ENCODE measurements at regions not wholly inside any gene's neighbourhood (a gene's known extent, or its start where the extent isn't known, plus 50 kb on each side); places are given as distances from the start of the nearest gene placed in this dataset.
"Not testable (repeated sequence)": the region's sequence is repeated elsewhere in the genome, so short reads cannot be mapped to it uniquely, and the experiment has no call there.

DNA sequence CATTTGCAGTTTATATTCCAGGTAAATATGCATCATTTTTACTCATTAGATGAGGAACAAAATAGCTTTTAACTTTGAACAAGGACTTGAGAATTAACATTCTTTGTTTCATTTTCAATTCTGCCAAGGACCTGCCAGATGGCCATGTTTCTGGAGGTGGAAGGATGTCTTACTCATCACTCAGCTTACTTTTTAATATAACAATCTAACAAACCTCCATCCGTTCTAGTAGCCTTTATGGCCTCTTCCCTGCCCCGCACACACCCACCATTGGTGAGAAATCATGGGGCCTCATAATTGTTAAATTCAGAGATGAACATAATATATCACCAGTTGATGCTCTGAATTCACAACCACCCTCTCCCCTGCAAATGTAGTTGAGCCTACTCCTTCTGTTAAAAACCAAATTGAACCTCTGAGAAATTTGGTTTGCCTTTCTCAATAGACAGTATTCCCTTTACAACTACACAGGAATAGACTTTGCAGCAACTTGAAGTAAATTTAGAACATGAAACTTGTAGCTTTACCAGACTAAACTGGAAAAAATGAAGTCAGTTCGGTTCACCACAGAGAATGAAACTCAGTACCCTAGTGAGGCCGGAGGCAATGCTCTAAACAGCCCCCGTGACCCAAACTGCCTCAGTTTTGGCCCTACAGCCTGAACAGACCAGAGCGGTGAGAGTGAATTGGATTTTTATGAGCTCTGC is 50.1 kb upstream of the ACSL4 start:
- DNase-seq (ENCODE audit: low read depth) = no peak

DNA sequence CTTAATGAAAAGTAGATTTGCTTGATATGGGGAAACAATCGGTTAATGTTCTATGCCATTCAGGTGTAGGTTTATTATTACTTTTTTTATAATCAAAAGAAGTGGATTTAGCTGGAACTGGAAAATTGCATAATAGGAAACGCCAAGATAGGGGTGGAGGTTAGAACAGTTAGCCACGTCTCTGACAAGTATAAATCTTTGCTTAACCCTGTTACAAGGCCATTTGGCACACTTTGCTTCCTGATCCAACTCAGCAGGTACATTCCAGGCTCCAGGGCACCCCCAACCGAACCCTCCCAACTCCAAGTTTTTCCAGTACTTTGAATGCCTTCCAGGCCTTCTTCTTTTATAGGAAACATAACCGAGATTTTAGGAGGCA is 50.6 kb upstream of the ACSL4 start:
- DNase-seq (ENCODE audit: low read depth) = no peak

DNA sequence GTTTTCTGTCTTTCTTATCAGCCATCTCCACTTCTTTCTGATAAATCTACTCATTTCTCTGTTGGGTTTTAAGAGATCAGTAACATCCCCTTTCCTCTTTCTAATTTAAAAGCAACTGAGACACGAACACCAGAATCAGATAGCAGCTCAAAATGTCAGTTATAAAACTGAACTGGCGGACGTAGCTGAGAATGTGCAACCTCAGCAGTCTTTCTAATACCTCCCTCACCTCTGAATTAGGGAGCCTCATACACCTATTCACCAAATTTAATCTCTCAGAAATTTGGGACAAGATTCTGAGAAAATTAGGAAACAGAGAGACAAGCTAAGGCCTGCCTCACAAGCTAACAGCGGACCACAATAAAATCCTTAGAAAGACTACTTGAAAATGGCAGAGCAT is 52.0 kb upstream of the ACSL4 start:
- no peak for DNase-seq (ENCODE audit: low read depth)

- not testable (repeated sequence) for DNase-seq (ENCODE audit: low read depth)
Observed at GRCh38 chrX:109790511-109790910, 57.5 kb upstream of the ACSL4 start.

GRCh38 chrX:109793191-109793590 is 60.1 kb upstream of the ACSL4 start:
- DNase-seq (ENCODE audit: low read depth) = no peak

GRCh38 chrX:109795682-109796081 is 62.6 kb upstream of the ACSL4 start:
- DNase-seq (ENCODE audit: low read depth) = no peak

DNA sequence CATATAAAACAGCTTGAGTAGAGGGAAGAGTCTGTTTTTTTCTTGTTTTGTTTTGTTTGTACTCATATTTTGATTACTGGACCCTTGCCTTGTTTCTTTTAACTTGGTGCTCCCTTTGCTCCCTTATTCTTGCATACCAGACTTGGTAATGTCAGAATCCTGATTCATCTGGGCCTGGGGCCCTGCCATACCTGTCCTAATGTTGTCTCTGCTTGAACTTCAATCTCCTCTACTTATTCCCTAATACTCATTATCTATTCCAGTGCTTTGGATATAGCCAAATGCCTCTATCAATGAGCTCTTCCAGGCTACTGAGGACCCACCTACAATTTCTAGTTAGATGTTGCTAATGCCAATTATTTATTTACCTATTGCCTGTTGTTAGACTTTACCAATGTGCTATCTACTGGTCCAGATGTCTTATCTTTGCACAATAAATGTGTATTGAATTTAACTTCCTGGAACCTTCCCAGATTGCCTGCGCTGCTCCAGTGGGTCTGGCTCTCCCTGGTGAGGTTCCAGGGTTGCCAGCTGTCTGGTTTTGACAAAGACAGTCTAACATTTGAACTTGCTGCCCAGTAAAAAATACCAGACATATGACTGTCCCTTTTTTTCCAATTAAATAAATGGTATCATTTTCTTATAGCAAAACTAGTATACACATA is 64.4 kb upstream of the ACSL4 start:
- no peak for DNase-seq (ENCODE audit: low read depth)

DNA sequence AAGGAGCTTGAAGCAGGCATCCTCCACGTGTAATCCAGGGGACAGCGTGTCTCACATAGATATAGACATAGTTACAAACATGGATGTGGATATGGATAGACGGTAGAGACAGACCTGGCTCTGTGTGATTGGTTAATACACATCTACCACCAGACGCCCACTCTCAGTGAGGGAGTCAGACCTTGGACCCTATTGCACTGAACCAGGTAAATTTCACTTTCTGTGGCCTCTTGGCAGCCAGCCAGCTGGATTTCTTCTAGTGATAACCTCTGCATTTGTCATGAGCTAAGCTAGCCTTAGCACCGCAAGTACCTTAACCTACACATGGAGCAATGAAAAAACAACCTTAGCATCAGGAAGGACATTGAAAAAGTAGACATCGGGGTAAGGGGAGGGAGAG is 79.2 kb upstream of the ACSL4 start:
- DNase-seq (ENCODE audit: low read depth) = no peak

GRCh38 chrX:109813236-109813635 is 80.2 kb upstream of the ACSL4 start:
- DNase-seq (ENCODE audit: low read depth) = no peak

DNA sequence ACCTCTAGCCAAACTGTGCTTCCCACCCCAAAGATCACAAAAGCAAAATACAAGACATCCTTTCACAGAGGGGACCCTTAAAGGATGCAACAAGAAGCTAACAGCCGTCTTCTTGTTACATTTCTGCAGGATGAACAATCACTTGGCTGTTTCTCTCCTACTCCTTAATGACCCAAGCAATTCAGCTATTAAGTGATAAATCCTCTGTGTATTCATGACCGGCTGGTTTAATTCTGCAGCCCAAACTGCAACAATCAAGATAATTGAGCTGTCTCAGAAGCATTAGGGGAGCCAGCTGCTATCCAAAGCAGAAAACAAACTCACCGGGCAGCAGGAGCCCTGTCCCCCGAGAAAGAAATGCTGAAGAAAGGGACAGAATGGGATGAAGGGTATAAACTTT is 85.9 kb upstream of the ACSL4 start:
- DNase-seq (ENCODE audit: low read depth) = no peak

GRCh38 chrX:109822861-109823260 is 89.8 kb upstream of the ACSL4 start:
- no peak for DNase-seq (ENCODE audit: low read depth)

- no peak for DNase-seq (ENCODE audit: low read depth)
Observed at GRCh38 chrX:109826954-109827708, 94.1 kb upstream of the ACSL4 start.

GRCh38 chrX:109827772-109828171 is 94.7 kb upstream of the ACSL4 start:
- no peak for DNase-seq (ENCODE audit: low read depth)

DNA sequence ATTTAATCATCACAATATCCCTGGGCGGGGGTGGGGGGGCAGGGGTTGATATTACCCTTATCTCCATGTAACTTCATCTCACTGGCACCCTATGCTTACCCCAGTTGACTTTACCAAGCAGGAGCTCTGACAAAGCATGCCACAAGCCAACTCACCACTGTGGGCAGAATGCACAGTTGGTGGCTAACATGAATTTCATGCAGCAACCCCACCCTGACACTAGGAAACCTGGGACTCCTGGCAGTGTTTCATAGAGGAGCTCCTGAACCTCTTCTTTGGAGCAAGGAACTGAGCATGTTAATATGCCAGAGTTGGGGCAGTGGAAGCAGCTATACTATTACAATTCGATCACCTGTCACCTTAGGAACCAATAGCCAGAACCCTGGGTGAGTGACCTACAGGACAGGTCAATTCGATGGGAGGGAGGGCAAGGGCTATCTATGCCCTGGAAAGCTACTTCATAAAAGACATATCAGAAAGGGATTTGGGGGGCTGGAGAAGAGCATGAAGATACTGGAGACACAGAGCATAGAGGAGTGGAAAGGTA is 97.2 kb upstream of the ACSL4 start:
- no peak for DNase-seq (ENCODE audit: low read depth)

DNA sequence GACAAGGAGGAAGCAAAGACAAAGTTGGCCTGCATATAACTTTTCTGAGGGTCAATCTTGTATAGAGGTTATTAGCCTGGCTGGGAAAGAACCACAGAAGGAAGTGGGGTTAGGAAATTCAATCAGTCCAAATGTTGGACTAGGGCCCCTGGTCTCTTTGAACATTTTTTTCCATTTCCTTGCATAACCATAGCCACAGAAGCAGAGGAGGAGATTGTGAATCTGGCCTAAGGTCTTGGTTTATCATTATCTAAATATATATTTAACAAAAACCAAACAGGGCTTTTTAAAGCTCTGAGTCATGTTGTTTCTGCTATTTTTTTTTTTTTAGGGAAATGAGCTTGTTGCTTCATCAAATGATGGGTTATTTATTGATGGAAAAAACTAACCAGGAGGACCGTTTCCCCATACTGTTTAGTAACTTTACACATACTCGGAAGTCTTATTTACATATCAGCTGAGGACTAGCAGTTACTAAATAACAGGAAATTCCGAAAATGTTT is 97.7 kb upstream of the ACSL4 start:
- no peak for DNase-seq (ENCODE audit: low read depth)

DNA sequence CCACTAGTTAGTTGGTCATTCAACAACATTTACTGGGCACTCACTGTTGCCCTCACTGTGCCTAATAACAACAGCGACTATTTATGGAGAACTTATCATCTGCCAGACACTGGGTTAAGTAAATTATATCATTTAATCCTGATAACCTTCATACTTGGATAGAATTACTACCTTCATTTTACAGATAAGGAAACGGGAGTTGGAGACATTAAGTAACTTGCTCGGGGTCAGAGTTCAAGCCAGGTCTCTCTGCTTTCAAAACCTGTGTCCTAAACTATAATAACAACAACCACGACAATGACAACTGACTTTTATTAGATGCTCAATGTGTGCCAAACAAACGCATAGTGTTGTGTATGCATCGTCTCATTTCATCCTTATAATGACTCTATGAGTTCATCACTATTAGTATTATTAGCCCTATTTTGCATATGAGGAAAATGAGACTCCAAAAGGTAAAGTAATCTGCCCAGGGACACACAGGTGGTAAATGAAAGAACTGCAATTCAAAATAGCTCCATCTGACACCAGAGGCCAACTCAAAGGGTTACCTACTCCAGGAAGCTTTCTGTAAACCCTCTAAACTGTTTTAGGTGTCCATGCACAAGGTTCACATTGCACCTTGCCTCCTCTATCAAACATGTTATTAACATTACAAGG is 98.4 kb upstream of the ACSL4 start:
- no peak for DNase-seq (ENCODE audit: low read depth)

DNA sequence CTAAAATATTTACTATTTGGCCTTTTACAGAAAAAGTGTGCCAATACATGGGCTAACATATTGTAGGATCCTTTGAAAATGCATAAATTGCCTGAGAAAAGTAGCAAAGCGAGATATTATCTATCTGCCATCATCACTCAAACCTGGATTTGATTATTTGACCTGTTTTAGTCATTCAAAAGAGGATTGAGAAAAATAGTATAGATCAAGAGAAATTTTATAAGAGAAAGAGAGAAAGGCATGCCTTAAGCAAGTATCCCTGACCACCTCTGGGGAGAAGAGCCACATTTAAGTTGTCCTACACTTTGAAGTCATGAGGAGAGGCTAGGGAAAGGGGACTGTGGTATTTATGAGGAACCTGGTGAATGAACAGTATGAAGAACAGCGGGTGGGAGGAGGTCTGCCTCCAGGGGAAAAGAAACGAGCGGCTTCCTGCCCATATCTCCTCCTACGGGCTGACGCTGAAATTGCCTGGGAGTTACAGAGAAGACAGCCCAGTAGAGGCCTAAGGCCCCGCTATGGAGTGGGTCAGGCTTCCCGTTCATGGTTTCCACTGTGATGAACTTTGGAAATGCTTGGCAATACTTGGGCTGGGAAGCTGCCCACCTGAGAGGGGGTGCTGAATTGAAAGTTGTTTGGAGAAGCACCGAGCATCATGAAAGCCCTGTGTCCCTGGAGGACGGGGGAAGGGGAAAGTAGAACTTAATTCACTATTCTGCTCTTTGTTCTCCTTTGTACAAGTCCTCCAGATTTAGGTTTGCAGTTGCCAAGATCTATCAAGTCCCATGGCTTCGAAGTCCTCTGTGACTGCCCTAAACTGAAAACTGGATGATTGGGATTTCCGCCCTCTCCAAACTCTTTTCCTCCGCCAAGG is 106.9 kb upstream of the ACSL4 start:
- no peak for DNase-seq (ENCODE audit: low read depth)

DNA sequence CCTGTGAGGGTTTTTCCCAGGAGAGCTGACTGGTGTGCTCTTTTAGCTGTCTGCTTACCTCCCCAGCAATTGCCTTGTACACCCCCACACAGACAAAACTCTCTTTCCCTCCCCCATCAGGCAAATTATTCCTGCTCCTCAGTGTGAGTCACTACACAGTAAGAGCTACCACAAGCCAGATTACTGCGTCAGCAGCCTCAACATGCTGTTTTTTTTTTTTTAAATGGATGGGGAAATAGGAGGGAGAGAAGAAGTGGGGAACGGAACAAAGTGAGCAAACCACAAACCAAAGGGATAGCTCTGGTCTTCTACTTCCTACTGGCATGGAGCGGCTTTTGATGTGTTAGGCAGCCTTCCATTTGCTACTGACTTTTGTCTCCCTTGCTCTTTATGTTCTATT is 107.5 kb upstream of the ACSL4 start:
- DNase-seq (ENCODE audit: low read depth) = peak; percentile 51

GRCh38 chrX:109841257-109841656 is 108.2 kb upstream of the ACSL4 start:
- DNase-seq (ENCODE audit: low read depth) = no peak

DNA sequence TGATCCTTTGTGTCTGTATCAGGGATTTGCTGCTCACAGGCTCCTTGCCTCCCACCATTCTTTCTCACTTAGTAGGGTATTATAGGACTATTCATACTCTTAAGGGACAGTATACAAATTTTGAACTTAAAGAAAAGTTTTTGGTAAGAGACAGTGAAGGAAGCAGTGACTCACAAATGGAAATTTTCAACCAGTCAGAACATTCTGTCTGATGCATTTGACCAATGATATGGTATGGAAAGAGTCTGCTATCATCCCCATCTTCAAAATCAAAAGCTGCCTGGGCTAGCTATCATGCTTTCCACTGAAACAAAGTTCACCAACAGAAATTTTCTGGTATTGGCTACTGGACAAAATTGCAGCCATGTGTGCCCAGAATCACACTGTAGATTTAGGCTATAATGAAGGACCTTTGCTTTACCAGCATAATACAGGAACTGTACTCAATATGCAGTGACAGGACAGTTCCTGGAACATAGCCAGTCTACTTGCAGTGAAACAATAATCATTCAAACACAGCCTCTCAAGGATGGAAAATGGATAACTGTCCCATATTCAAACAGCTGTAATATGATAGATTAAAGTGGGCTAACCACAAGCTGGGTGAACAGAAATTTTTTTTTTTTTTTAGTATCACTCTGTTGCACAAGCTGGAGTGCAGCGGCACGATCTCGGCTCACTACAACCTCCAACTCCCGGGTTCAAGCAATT is 109.0 kb upstream of the ACSL4 start:
- DNase-seq (ENCODE audit: low read depth) = no peak

GRCh38 chrX:109842611-109843010 is 109.6 kb upstream of the ACSL4 start:
- no peak for DNase-seq (ENCODE audit: low read depth)
